ENCODE measurements at regions not wholly inside any gene's neighbourhood (a gene's known extent, or its start where the extent isn't known, plus 50 kb on each side); places are given as distances from the start of the nearest gene placed in this dataset.

GRCh38 chr14:94697773-94698556 lies 71.9 kb downstream of the GSC start:
- intact Hi-C loops (cut with DNase I): no loop called here
- no peak for TF ChIP-seq POLR2AphosphoS5 (IDR thresholded peaks at IDR 0.05)
- 59 to 61% methylated on average over 12 of the region's 12 CpGs for WGBS, 2 donors

GRCh38 chr14:94696518-94696917 lies 73.4 kb downstream of the GSC start:
- no peak for TF ChIP-seq POLR2A (IDR thresholded peaks at IDR 0.05)
- TF ChIP-seq EP300 (IDR thresholded peaks at IDR 0.05): no peak
- no peak for TF ChIP-seq CTCF (IDR thresholded peaks at IDR 0.05)
- TF ChIP-seq POLR2AphosphoS5 (IDR thresholded peaks at IDR 0.05): no peak
- Histone ChIP-seq H3K27ac (no peak overlapping the region), H3K4me3 (no peak overlapping the region), H3K9me3 (no peaks in the 10 kb centered on the region), H3K27me3 (no peaks in the 10 kb centered on the region), H3K36me3 (no peaks in the 10 kb centered on the region), H3K4me1 (no peaks in the 10 kb centered on the region)
- DNase-seq: no peak
- 91 to 94% methylated on average over 7 of the region's 7 CpGs for WGBS, 2 donors
- intact Hi-C loops (cut with DNase I): no loop called here

More at GRCh38 chr14:94697773-94698556, 71.9 kb downstream of the GSC start:
- no peaks in the 10 kb centered on the region for H3K9me3 ChIP-seq
- H3K27ac ChIP-seq: no peak overlapping the region
- no peaks in the 10 kb centered on the region for H3K36me3 ChIP-seq
- H3K4me3 ChIP-seq: no peak overlapping the region
- no peaks in the 10 kb centered on the region for H3K4me1 ChIP-seq
- DNase-seq: no peak
- H3K27me3 ChIP-seq: no peaks in the 10 kb centered on the region

GRCh38 chr14:94695231-94695630 lies 74.7 kb downstream of the GSC start:
- no peaks in the 10 kb centered on the region for H3K4me1 ChIP-seq
- no peaks in the 10 kb centered on the region for H3K9me3 ChIP-seq
- no peak overlapping the region for H3K4me3 ChIP-seq
- intact Hi-C loops (cut with DNase I): no loop called here
- H3K27ac ChIP-seq: no peak overlapping the region
- 91 to 94% methylated on average over 18 of the region's 18 CpGs for WGBS, 2 donors
- H3K27me3 ChIP-seq: no peaks in the 10 kb centered on the region
- TF ChIP-seq POLR2AphosphoS5 (IDR thresholded peaks at IDR 0.05): no peak
- TF ChIP-seq CTCF (IDR thresholded peaks at IDR 0.05): no peak
- TF ChIP-seq POLR2A (IDR thresholded peaks at IDR 0.05): no peak
- TF ChIP-seq EP300 (IDR thresholded peaks at IDR 0.05): no peak
- H3K36me3 ChIP-seq: no peaks in the 10 kb centered on the region
- DNase-seq: no peak

GRCh38 chr14:94691660-94692034 lies 78.3 kb downstream of the GSC start:
- intact Hi-C loops (cut with DNase I): no loop called here
- no peak for DNase-seq
- WGBS, 2 donors: 83 to 91% methylated on average over 7 of the region's 7 CpGs
- Histone ChIP-seq H3K4me3 (no peak overlapping the region), H3K9me3 (no peaks in the 10 kb centered on the region), H3K27me3 (no peaks in the 10 kb centered on the region), H3K27ac (no peak overlapping the region), H3K4me1 (peaks cover 0 to 10% (median 8%) of the 10 kb centered on the region in 4 donors), H3K36me3 (no peaks in the 10 kb centered on the region)
- TF ChIP-seq POLR2AphosphoS5 (IDR thresholded peaks at IDR 0.05) (no peak), POLR2A (IDR thresholded peaks at IDR 0.05) (no peak), CTCF (IDR thresholded peaks at IDR 0.05) (no peak), EP300 (IDR thresholded peaks at IDR 0.05) (no peak)

- Histone ChIP-seq H3K9me3 (no peaks in the 10 kb centered on the region), H3K27ac (no peak overlapping the region), H3K36me3 (no peaks in the 10 kb centered on the region), H3K27me3 (no peaks in the 10 kb centered on the region), H3K4me1 (peaks cover 0 to 10% (median 8%) of the 10 kb centered on the region in 4 donors), H3K4me3 (no peak overlapping the region)
- WGBS, 2 donors: 92% methylated on average over 31 of the region's 31 CpGs
- no peak for DNase-seq
- intact Hi-C loops (cut with DNase I): no loop called here
- TF ChIP-seq CTCF (IDR thresholded peaks at IDR 0.05) (no peak), EP300 (IDR thresholded peaks at IDR 0.05) (no peak), POLR2A (IDR thresholded peaks at IDR 0.05) (no peak), POLR2AphosphoS5 (IDR thresholded peaks at IDR 0.05) (no peak)
Measured at GRCh38 chr14:94690896-94691659, 78.8 kb downstream of the GSC start.
